ENCODE measurements at regions not wholly inside any gene's neighbourhood (a gene's known extent, or its start where the extent isn't known, plus 50 kb on each side); places are given as distances from the start of the nearest gene placed in this dataset.

- TF ChIP-seq POLR2A (IDR thresholded peaks at IDR 0.05) (no peak), CTCF (IDR thresholded peaks at IDR 0.05) (no peak), EP300 (IDR thresholded peaks at IDR 0.05) (no peak)
Measured at GRCh38 chr7:52705768-52706167, 329.7 kb upstream of the POM121L12 start.
